ENCODE measurements at regions not wholly inside any gene's neighbourhood (a gene's known extent, or its start where the extent isn't known, plus 50 kb on each side); places are given as distances from the start of the nearest gene placed in this dataset.
A peak's percentile ranks its signal among the peaks of the same experiment; 100 is the strongest.
"Not testable (repeated sequence)": the region's sequence is repeated elsewhere in the genome, so short reads cannot be mapped to it uniquely, and the experiment has no call there.

- in situ Hi-C loops (cut with HindIII; ENCODE audit: extremely low pct_ligation_motif_present, low pct_unique_long_range_greater_than_20kb); H3K36me3 ChIP-seq (replicated peaks in 1 of 2; ENCODE audit: control insufficient read depth in 1 of 2, insufficient read depth in 2 of 2, low read length in 2 of 2); H3K9ac ChIP-seq (ENCODE audit: insufficient read depth, low read depth, low read length); H3K9me3 ChIP-seq (ENCODE audit: low read length); H4K20me1 ChIP-seq (ENCODE audit: insufficient read depth, low read length); H3K79me2 ChIP-seq (ENCODE audit: insufficient read depth, low read length); BruUV-seq (replicated peaks); H3K27me3 ChIP-seq (ENCODE audit: control insufficient read depth in 1 of 2, insufficient read depth in 2 of 2, low read length in 2 of 2); FAIRE-seq; H3K27ac ChIP-seq (ENCODE audit: extremely low read length, insufficient read depth, low read length); H2AFZ ChIP-seq (ENCODE audit: low read length); intact Hi-C loops (cut with micrococcal nuclease; ENCODE audit: unreplicated experiment); POLR2A ChIA-PET; CTCF ChIA-PET (ENCODE audit: low intra/inter-chr PET ratio, low total read pairs); DNase-seq (ENCODE audit: low spot score): not testable (repeated sequence)
- ATAC-seq: peak; percentile 26; the same call in 2 of the 3 replicates
- Histone ChIP-seq H3K4me3 (replicated peaks in 1 of 3; ENCODE audit: insufficient read depth in 1 of 3, low read depth in 2 of 3, low read length in 3 of 3) (peak overlapping the region in 1 of 3 experiments; percentile 66; a peak in 2 of 6 replicates), H3K4me2 (ENCODE audit: low read depth, low read length) (peak overlapping the region; percentile 77), H3K4me1 (ENCODE audit: insufficient read depth, low read length) (peaks cover 12% of the 10 kb centered on the region)
- TF ChIP-seq ZNF605 (CRISPR knock-in tag; IDR thresholded peaks at IDR 0.05): 0 out of 2 replicates have a peak, but pooled peaks have one; percentile 29
- TF ChIP-seq ZNF17 (CRISPR knock-in tag; IDR thresholded peaks at IDR 0.05): peak; percentile 94; the same call in 1 of the 2 replicates
- TF ChIP-seq ZFP91 (CRISPR knock-in tag; IDR thresholded peaks at IDR 0.05; ENCODE audit: borderline replicate concordance): 0 out of 2 replicates have a peak, but pooled peaks have one; percentile 9
- WGBS (ENCODE audit: low lambda C conversion rate): 0% methylated on average over 1 of the region's 1 CpG
Measured at GRCh38 chr6:104671591-104671891, 188.2 kb downstream of the HACE1 start.

- intact Hi-C loops (cut with micrococcal nuclease; ENCODE audit: unreplicated experiment); POLR2A ChIA-PET; FAIRE-seq; H3K27me3 ChIP-seq (ENCODE audit: control insufficient read depth in 1 of 2, insufficient read depth in 2 of 2, low read length in 2 of 2); H4K20me1 ChIP-seq (ENCODE audit: insufficient read depth, low read length); H3K27ac ChIP-seq (ENCODE audit: extremely low read length, insufficient read depth, low read length); H3K36me3 ChIP-seq (replicated peaks in 1 of 2; ENCODE audit: control insufficient read depth in 1 of 2, insufficient read depth in 2 of 2, low read length in 2 of 2); H3K9me3 ChIP-seq (ENCODE audit: low read length); H3K79me2 ChIP-seq (ENCODE audit: insufficient read depth, low read length); in situ Hi-C loops (cut with HindIII; ENCODE audit: extremely low pct_ligation_motif_present, low pct_unique_long_range_greater_than_20kb); BruUV-seq (replicated peaks); CTCF ChIA-PET (ENCODE audit: low intra/inter-chr PET ratio, low total read pairs): not testable (repeated sequence)
- DNase-seq (ENCODE audit: low spot score): peak; percentile 38
- Histone ChIP-seq H3K9ac (ENCODE audit: insufficient read depth, low read depth, low read length) (peak overlapping the region; percentile 22; the same call in 1 of the 2 replicates), H3K4me3 (replicated peaks in 1 of 3; ENCODE audit: insufficient read depth in 1 of 3, low read depth in 2 of 3, low read length in 3 of 3) (peak overlapping the region; percentile 24 to 66 (median 53); a peak in 5 of 6 replicates), H3K4me1 (ENCODE audit: insufficient read depth, low read length) (peaks cover 12% of the 10 kb centered on the region), H3K4me2 (ENCODE audit: low read depth, low read length) (peak overlapping the region; percentile 77), H2AFZ (ENCODE audit: low read length) (peak overlapping the region; percentile 92)
- ATAC-seq: peak; percentile 96
- WGBS (ENCODE audit: low lambda C conversion rate): 0% methylated on average over 2 of the region's 17 CpGs
- TF ChIP-seq THAP9 (CRISPR knock-in tag; IDR thresholded peaks at IDR 0.05; ENCODE audit: borderline replicate concordance) (0 out of 2 replicates have a peak, but pooled peaks have one; percentile 53), SP5 (CRISPR knock-in tag; IDR thresholded peaks at IDR 0.05; ENCODE audit: borderline replicate concordance, low read depth) (peak; percentile 27; the same call in 1 of the 2 replicates), ZNF687 (CRISPR knock-in tag; IDR thresholded peaks at IDR 0.05) (peak; percentile 37; the same call in 1 of the 2 replicates)
Measured at GRCh38 chr6:104670834-104671590, 188.7 kb downstream of the HACE1 start.

Data from HepG2 (cell line).